Cardiac fibroblast (primary cell): ENCODE measurements at regions not wholly inside any gene's neighbourhood (a gene's known extent, or its start where the extent isn't known, plus 50 kb on each side); places are given as distances from the start of the nearest gene placed in this dataset.

Experiments used
- DNase-seq, 2 donors: peaks; one replicate each; pipeline versions ENCODE4 v3.0.0 to v3.0.0-alpha.2; 2010; ENCODE audit warnings: low read depth in 2 of 2
- H3K4me3 ChIP-seq, 2 donors: replicated peaks in 1 of 2; 1 replicate in 1 of 2; 2 replicates in 1 of 2; pipeline ENCODE4 v1.5.1; 2011; ENCODE audit warnings: low read depth in 2 of 2, low read length in 2 of 2, mild to moderate bottlenecking in 2 of 2, moderate library complexity in 1 of 2
- TF ChIP-seq, protein P1 (sequence below): IDR thresholded peaks from one replicate; pipeline ENCODE4 v1.5.1; 2011; ENCODE audit warnings: low read depth, mild to moderate bottlenecking, low read length, inconsistent platforms

- TF ChIP-seq, protein P1, sequence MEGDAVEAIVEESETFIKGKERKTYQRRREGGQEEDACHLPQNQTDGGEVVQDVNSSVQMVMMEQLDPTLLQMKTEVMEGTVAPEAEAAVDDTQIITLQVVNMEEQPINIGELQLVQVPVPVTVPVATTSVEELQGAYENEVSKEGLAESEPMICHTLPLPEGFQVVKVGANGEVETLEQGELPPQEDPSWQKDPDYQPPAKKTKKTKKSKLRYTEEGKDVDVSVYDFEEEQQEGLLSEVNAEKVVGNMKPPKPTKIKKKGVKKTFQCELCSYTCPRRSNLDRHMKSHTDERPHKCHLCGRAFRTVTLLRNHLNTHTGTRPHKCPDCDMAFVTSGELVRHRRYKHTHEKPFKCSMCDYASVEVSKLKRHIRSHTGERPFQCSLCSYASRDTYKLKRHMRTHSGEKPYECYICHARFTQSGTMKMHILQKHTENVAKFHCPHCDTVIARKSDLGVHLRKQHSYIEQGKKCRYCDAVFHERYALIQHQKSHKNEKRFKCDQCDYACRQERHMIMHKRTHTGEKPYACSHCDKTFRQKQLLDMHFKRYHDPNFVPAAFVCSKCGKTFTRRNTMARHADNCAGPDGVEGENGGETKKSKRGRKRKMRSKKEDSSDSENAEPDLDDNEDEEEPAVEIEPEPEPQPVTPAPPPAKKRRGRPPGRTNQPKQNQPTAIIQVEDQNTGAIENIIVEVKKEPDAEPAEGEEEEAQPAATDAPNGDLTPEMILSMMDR, result no peak
- no peak for DNase-seq
- H3K4me3 ChIP-seq, result no peak overlapping the region
Observed at GRCh38 chr14:50036637-50037036, 79.7 kb downstream of the VCPKMT start.

GRCh38 chr14:50037240-50037639, 79.1 kb downstream of the VCPKMT start:
- H3K4me3 ChIP-seq, result no peak overlapping the region
- no peak for DNase-seq
- TF ChIP-seq, protein P1, result no peak

DNA sequence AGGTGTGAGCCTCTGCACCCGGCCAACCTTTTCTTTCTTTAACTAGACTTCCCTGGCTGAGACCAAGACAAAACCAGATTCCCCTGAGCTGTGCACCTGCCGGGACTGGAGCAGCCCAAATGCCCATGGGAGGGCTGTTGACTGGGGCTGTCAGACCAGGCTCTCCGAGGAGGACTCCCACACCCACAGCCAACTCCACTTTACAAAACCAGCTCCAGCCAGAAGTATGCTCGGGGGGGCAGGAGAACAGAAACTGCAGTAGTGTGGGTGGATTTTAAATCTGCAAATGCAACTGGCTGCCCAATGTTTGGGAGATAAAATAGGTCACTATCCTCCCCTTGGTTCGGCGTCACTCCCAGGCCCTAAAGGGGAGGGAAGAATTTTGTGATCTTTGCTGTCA, 78.5 kb downstream of the VCPKMT start:
- no peak overlapping the region for H3K4me3 ChIP-seq
- TF ChIP-seq, protein P1, result no peak
- DNase-seq, result peak in 1 of 2 donors; percentile 25

GRCh38 chr14:50038398-50039119, 77.8 kb downstream of the VCPKMT start:
- TF ChIP-seq, protein P1, result peak; percentile 31
- no peak overlapping the region for H3K4me3 ChIP-seq
- DNase-seq, result peak; percentile 74 to 98

DNA sequence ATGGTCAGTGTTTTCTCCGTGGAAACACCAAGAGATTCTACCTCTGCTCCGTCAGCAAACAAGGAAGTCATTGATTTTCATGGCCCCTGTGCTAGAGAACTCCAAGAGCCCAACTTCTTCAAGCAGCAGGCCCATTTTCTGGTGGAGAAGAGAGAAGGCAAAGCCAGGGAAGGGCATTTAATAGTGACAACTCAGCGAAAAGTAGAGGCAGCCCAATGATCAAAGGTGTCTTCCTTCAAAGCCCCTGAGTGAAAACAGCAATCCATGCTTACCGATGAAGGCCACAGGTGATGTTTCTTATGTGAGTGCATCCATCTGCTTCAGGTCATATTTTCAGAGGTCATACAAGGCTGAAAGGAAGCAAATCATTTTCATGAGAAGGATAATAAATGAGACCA, 77.3 kb downstream of the VCPKMT start:
- TF ChIP-seq, protein P1, result no peak
- no peak overlapping the region for H3K4me3 ChIP-seq
- no peak for DNase-seq

GRCh38 chr14:50039734-50040400, 76.5 kb downstream of the VCPKMT start:
- TF ChIP-seq, protein P1, result no peak
- peak; percentile 67 to 79 for DNase-seq
- no peak overlapping the region for H3K4me3 ChIP-seq
